ENCODE measurements at regions not wholly inside any gene's neighbourhood (a gene's known extent, or its start where the extent isn't known, plus 50 kb on each side); places are given as distances from the start of the nearest gene placed in this dataset.

DNA sequence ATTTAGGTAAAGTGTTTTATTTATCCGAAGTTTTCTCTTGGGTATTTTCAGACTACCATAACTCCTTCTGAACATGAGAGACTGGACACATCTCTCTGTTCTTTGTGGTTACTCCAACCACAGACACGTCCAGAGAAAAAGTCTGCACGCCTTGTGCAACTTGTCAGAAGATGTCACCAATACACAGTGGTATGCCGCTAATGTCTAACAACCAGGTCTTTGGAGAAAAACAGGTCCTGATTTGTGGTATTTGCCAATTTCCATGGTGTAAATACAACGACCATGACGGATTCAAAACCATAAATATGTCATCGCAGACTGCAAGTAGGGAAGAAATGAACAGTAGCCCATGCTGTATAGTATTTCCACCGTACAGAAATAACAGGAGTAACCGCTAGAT lies 620.6 kb upstream of the ID2 start:
- H3K27me3 Mint-ChIP-seq (ENCODE audit: insufficient read depth, low read depth): no peaks in the 10 kb centered on the region
- Histone ChIP-seq H3F3A (ENCODE audit: low read depth) (no peaks in the 10 kb centered on the region), H3K27me3 (no peaks in the 10 kb centered on the region), H2AFZ (replicated peaks) (no peak overlapping the region), H3K79me2 (ENCODE audit: low read depth) (no peaks in the 10 kb centered on the region), H3K36me3 (no peaks in the 10 kb centered on the region), H3K27ac (no peak overlapping the region), H3K4me2 (no peak overlapping the region), H3K4me1 (no peaks in the 10 kb centered on the region), H3K4me3 (no peak overlapping the region), H3K9me3 (ENCODE audit: low read depth) (no peaks in the 10 kb centered on the region), H3K9ac (no peak overlapping the region), H4K20me1 (ENCODE audit: low read depth) (no peaks in the 10 kb centered on the region)
- no peak for DNase-seq (ENCODE audit: low spot score)
- H3K36me3 Mint-ChIP-seq: no peaks in the 10 kb centered on the region
- H3K9me3 Mint-ChIP-seq: peaks cover 3% of the 10 kb centered on the region
- H3K27ac Mint-ChIP-seq: no peak overlapping the region
- TF ChIP-seq EZH2phosphoT487 (IDR thresholded peaks at IDR 0.05) (no peak), EZH2 (IDR thresholded peaks at IDR 0.05) (no peak), CTCF (IDR thresholded peaks at IDR 0.05) (no peak)
- no peak overlapping the region for H3K4me3 Mint-ChIP-seq
- peaks cover 3% of the 10 kb centered on the region for H3K4me1 Mint-ChIP-seq

DNA sequence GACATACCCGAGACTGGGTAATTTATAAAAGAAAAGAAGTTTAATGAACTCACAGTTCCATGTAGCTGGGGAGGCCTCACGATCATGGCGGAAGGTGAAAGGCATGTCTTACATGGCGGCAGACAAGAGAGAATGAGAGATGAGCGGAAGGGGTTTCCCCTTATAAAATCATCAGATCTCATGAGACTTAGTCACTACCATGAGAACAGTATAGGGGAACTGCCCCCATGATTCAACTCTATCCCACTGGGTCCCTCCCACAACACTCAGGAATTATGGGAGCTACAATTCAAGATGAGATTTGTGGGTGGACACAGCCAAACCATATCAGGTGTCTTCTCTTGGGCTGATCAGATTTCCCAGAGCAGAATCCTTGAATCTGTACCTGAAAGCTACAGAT lies 617.3 kb upstream of the ID2 start:
- Histone ChIP-seq H3K27ac (no peak overlapping the region), H2AFZ (replicated peaks) (no peak overlapping the region), H3K27me3 (no peaks in the 10 kb centered on the region), H3K4me2 (no peak overlapping the region), H3K9me3 (ENCODE audit: low read depth) (no peaks in the 10 kb centered on the region), H3F3A (ENCODE audit: low read depth) (no peaks in the 10 kb centered on the region), H3K79me2 (ENCODE audit: low read depth) (no peaks in the 10 kb centered on the region), H3K4me1 (no peaks in the 10 kb centered on the region), H3K4me3 (no peak overlapping the region), H3K36me3 (no peaks in the 10 kb centered on the region), H3K9ac (no peak overlapping the region), H4K20me1 (ENCODE audit: low read depth) (no peaks in the 10 kb centered on the region)
- peaks cover 3% of the 10 kb centered on the region for H3K9me3 Mint-ChIP-seq
- no peaks in the 10 kb centered on the region for H3K36me3 Mint-ChIP-seq
- H3K4me3 Mint-ChIP-seq: no peak overlapping the region
- peaks cover 3% of the 10 kb centered on the region for H3K4me1 Mint-ChIP-seq
- TF ChIP-seq EZH2 (IDR thresholded peaks at IDR 0.05) (no peak), CTCF (IDR thresholded peaks at IDR 0.05) (no peak), EZH2phosphoT487 (IDR thresholded peaks at IDR 0.05) (no peak)
- H3K27ac Mint-ChIP-seq: no peak overlapping the region
- DNase-seq (ENCODE audit: low spot score): no peak
- peaks cover 2% of the 10 kb centered on the region for H3K27me3 Mint-ChIP-seq (ENCODE audit: insufficient read depth, low read depth)

DNA sequence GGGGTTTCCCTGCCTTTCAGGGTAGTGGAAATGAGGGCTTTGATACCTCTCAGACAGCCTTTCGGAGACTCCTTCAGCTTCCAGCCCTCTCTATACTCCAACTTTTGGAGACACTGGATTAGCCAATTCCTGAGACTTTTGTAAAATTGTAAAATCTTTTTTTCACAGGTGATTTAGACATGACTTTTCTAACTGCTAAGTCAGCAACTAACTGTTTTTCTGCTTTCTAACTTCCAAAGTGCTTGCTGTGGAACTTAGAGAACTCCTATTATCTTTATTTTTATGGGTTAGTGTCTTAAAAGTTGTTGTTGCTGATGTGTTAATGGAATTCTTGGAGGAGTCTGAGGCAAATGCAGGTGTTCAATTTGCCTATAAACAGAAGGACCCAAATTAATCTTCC lies 616.7 kb upstream of the ID2 start:
- no peak overlapping the region for H3K27ac ChIP-seq
- no peaks in the 10 kb centered on the region for H4K20me1 ChIP-seq (ENCODE audit: low read depth)
- H3K4me1 ChIP-seq: no peaks in the 10 kb centered on the region
- no peak overlapping the region for H3K4me2 ChIP-seq
- H3K36me3 Mint-ChIP-seq: no peaks in the 10 kb centered on the region
- no peak overlapping the region for H2AFZ ChIP-seq (replicated peaks)
- H3K79me2 ChIP-seq (ENCODE audit: low read depth): no peaks in the 10 kb centered on the region
- peaks cover 3% of the 10 kb centered on the region for H3K4me1 Mint-ChIP-seq
- H3K4me3 Mint-ChIP-seq: no peak overlapping the region
- no peak overlapping the region for H3K27ac Mint-ChIP-seq
- no peak overlapping the region for H3K9ac ChIP-seq
- no peaks in the 10 kb centered on the region for H3F3A ChIP-seq (ENCODE audit: low read depth)
- H3K27me3 ChIP-seq: no peaks in the 10 kb centered on the region
- H3K4me3 ChIP-seq: no peak overlapping the region
- no peaks in the 10 kb centered on the region for H3K9me3 ChIP-seq (ENCODE audit: low read depth)
- peaks cover 2% of the 10 kb centered on the region for H3K27me3 Mint-ChIP-seq (ENCODE audit: insufficient read depth, low read depth)
- H3K9me3 Mint-ChIP-seq: peaks cover 3% of the 10 kb centered on the region
- no peak for TF ChIP-seq CTCF (IDR thresholded peaks at IDR 0.05)
- TF ChIP-seq EZH2 (IDR thresholded peaks at IDR 0.05): no peak
- no peak for TF ChIP-seq EZH2phosphoT487 (IDR thresholded peaks at IDR 0.05)
- no peak for DNase-seq (ENCODE audit: low spot score)
- H3K36me3 ChIP-seq: no peaks in the 10 kb centered on the region
